IPS-15b (cell line): ENCODE measurements at regions not wholly inside any gene's neighbourhood (a gene's known extent, or its start where the extent isn't known, plus 50 kb on each side); places are given as distances from the start of the nearest gene placed in this dataset.

Source experiments
- H3K27me3 ChIP-seq: one replicate; pipeline ENCODE4 v1.6.1; 2013; ENCODE audit warnings: low read length; ENCODE audit not compliant: control insufficient read depth, insufficient read depth
- H3K36me3 ChIP-seq: one replicate; pipeline ENCODE4 v1.6.1; 2013; ENCODE audit warnings: low read length; ENCODE audit not compliant: control insufficient read depth, insufficient read depth
- H3K4me1 ChIP-seq: one replicate; pipeline ENCODE4 v1.6.1; 2013; ENCODE audit warnings: mild to moderate bottlenecking, low read length; ENCODE audit not compliant: control insufficient read depth, insufficient read depth
- H3K4me3 ChIP-seq: one replicate; pipeline ENCODE4 v1.5.1; 2013; ENCODE audit warnings: low read depth, low read length
- H3K9ac ChIP-seq: one replicate; pipeline ENCODE4 v1.6.1; 2013; ENCODE audit warnings: low read depth, mild to moderate bottlenecking, low read length
- H3K9me3 ChIP-seq: one replicate; pipeline ENCODE4 v1.6.1; 2013; ENCODE audit warnings: mild to moderate bottlenecking, low read length; ENCODE audit not compliant: control insufficient read depth, insufficient read depth

DNA sequence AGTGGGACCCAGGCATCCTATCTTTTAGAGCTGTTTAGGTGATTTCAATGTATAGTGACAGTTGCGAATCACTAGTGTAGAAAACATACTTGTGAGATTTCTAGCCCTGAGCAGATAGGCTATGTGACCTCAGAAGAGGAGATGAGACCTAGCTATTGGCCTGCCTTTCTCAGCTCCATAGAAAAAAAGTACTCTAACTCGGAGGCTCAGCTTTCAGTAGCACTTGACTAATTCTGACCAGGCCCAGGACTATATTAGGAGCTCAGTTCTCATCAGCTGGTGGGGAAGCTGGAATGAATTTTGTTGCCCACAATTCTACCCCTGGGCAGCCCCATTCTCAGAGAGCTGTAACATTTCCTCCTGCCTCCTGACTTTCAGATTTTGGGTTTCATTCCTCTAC is 179.9 kb upstream of the NAMPT start:
- H3K9me3 ChIP-seq = no peaks in the 10 kb centered on the region

DNA sequence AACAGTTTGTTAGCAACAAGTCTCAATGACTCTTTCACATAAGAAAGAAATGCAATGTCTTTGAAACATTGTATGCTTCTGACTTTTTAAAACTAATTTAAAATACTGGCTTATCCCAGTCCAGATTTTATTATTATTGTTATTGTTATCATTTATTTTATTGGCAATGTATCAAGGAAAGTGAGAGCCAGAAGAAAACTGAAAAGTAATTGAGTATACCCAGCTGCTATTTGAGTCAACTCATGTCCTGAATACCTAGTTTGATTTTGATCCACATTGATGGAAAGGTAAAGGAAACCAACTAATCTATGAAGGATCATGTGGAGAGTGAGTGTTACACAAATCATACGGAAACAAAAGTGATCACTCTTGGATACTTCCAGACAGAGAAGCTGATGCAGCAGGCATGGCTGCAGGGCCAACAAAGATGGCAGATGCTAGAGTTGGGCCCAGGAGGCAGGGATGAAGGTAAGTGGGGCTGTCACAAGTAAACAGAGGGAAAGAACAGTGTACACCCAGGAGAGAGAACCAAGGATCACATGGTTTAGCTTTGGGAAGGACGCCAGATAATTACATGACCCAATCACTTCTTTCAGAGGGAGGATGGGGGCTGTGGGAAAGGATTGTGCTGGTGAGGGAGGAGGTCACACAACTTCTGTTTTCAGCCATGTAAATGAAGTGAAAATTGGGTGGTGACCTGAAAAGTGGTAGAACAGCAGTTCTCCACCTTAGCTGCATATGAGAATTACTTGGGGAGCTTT is 179.2 kb upstream of the NAMPT start:
- Histone ChIP-seq H3K4me1 (peaks cover 3% of the 10 kb centered on the region), H3K27me3 (no peaks in the 10 kb centered on the region), H3K4me3 (no peak overlapping the region), H3K9ac (no peak overlapping the region), H3K36me3 (no peaks in the 10 kb centered on the region), H3K9me3 (no peaks in the 10 kb centered on the region)

More for the DNA sequence above, 179.9 kb upstream of the NAMPT start:
- H3K36me3 ChIP-seq = no peaks in the 10 kb centered on the region
- H3K27me3 ChIP-seq = no peaks in the 10 kb centered on the region
- H3K4me1 ChIP-seq = peaks cover 3% of the 10 kb centered on the region
- no peak overlapping the region for H3K4me3 ChIP-seq
- H3K9ac ChIP-seq = no peak overlapping the region

DNA sequence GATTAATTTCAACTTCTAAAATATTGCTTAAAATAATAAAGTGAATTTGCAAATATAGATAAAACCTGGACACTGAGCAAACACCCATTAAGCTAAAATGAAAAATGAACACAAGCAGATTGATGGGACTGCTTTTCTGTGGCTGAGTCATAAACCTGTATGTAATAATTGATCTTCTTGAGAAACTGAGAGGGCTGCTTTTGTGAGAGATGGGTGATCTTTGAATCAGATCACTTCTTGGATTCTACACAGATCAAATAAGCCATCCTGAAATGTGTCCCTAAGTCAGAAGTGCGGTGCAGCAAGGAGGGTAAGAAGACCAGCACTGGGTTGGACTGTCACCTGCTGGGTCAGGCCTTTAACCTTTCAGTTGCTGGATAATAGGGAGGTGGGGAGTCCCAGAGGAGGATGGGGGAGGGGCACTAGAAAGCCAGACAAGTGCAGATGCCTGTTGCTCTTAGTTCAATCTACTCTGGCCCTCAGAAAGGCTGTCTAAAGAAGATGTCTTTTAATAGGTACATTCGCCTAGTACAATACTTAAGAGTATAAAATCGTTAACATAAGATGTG is 178.2 kb upstream of the NAMPT start:
- Histone ChIP-seq H3K4me3 (no peak overlapping the region), H3K36me3 (no peaks in the 10 kb centered on the region), H3K27me3 (no peaks in the 10 kb centered on the region), H3K4me1 (peaks cover 3% of the 10 kb centered on the region), H3K9me3 (peaks cover 1% of the 10 kb centered on the region), H3K9ac (no peak overlapping the region)

DNA sequence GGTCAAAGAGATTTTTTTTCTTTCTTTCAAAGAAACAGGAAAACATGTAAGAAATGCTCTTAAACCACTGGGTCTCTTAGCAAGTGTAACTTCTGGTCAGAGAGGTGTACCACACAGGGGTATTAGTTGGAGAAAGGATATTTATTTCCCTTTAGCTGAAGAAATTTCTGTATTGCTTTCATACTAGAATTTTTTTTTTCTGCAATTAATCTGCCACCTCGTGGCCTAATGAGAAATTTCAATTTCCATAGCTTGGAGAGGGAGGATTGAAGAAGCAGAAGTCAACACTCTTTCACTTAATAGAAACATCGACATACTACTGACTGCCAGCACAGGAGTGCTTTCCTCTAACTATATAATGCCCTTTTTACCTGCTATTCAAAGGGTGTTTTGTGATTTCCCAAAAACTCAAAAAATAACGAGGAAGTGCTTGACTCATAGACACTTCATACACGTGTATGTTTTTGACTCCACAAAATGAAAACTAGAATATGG is 177.6 kb upstream of the NAMPT start:
- H3K9ac ChIP-seq = no peak overlapping the region
- no peak overlapping the region for H3K4me3 ChIP-seq

DNA sequence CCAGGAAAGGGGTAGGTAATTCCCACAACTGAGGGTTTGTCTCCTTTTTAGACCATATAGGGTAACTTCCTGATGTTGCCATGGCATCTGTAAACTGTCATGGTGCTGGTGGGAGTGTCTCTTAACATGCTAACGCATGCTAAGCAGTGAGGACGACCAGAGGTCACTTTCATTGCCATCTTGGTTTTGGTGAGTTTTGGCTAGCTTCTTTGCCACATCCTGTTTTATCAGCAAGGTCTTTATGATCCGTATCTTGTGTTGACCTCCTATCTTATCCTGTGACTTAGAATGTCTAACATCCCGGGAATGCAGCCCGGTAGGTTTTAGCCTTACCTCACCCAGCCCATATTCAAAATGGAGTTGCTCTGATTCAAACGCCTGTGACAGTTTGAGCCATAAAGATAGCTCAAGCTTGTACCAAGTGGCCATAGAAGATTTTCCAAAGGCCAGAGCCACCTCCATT is 176.0 kb upstream of the NAMPT start:
- Histone ChIP-seq H3K27me3 (no peaks in the 10 kb centered on the region), H3K36me3 (no peaks in the 10 kb centered on the region), H3K4me1 (peaks cover 3% of the 10 kb centered on the region), H3K9ac (no peak overlapping the region), H3K4me3 (no peak overlapping the region), H3K9me3 (peaks cover 4% of the 10 kb centered on the region)

More for the DNA sequence above, 177.6 kb upstream of the NAMPT start:
- Histone ChIP-seq H3K9me3 (peaks cover 4% of the 10 kb centered on the region), H3K4me1 (peaks cover 3% of the 10 kb centered on the region), H3K27me3 (no peaks in the 10 kb centered on the region), H3K36me3 (no peaks in the 10 kb centered on the region)

DNA sequence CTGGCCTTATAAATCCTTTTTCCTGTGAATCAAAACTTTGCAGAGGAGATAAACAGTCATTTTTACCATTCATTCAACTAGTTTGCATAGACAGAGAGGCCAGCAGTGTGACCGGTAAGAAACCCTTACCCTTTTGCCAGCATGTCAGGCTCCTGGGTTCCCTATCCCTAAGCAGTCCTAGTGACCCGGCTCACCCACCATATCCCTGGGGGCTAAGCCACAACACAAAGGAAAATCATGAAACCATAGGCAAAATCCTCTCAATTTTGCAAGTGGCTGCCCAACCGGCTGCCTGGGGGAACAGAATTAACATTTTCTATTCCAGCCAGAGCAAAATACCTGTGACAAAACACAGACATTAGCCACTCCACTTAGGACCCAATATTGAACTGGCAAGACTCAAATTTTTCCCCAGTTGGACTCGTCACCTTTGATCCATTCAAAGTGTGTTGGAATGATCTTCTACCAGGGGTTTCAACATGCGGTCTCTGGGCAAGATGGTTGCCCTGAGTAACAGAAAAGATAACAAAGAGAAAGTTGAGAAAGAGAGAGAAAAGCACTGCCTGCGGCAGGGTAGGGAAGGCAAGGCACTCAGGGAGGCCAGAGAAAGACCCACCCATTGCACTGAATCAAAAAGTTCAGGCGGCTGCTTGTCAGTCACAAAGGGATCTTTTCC is 174.8 kb upstream of the NAMPT start:
- Histone ChIP-seq H3K4me1 (peaks cover 3% of the 10 kb centered on the region), H3K9me3 (peaks cover 4% of the 10 kb centered on the region), H3K36me3 (no peaks in the 10 kb centered on the region)

DNA sequence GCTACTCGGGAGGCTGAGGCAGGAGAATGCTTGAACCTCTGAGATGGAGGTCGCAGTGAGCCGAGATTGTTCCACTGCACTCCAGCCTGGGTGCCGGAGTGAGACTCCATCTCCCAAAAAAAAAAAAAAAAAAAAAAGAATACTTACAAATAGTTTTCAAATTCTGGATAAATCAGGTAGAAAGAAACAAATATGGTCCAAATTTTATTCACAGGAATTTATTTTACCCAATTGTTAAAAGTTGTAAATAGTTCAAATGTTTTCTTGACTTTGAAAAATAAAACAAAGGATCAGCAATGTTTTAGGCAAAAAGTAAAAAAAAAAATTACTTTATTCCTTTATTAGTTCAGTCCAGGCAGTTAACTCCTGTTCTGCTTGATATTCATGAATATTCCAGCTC is 172.9 kb upstream of the NAMPT start:
- Histone ChIP-seq H3K4me1 (no peaks in the 10 kb centered on the region), H3K9ac (no peak overlapping the region), H3K36me3 (no peaks in the 10 kb centered on the region), H3K9me3 (peaks cover 4% of the 10 kb centered on the region), H3K27me3 (no peaks in the 10 kb centered on the region), H3K4me3 (no peak overlapping the region)

More for the DNA sequence above, 174.8 kb upstream of the NAMPT start:
- Histone ChIP-seq H3K4me3 (no peak overlapping the region), H3K27me3 (no peaks in the 10 kb centered on the region), H3K9ac (no peak overlapping the region)

DNA sequence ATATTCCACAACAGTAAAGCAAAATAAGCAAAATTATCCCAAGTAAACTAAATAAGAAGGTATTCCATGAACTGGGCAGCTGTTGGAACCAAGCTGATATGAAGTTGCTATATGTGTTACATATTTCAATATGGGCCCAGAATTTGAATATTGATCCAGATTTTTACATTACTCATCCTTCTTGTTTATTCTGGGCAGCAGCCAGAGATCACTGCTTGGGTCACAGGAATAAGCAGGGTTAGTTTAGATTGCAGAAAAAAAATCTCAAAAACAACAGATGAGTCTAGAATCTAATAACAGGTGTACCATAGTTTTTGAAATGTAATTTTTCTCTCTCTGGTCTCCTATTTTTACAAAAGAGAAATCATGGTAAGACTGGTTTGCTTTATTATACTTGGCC is 171.5 kb upstream of the NAMPT start:
- Histone ChIP-seq H3K4me3 (no peak overlapping the region), H3K9me3 (peaks cover 7% of the 10 kb centered on the region), H3K36me3 (no peaks in the 10 kb centered on the region), H3K27me3 (no peaks in the 10 kb centered on the region), H3K9ac (no peak overlapping the region), H3K4me1 (no peaks in the 10 kb centered on the region)

DNA sequence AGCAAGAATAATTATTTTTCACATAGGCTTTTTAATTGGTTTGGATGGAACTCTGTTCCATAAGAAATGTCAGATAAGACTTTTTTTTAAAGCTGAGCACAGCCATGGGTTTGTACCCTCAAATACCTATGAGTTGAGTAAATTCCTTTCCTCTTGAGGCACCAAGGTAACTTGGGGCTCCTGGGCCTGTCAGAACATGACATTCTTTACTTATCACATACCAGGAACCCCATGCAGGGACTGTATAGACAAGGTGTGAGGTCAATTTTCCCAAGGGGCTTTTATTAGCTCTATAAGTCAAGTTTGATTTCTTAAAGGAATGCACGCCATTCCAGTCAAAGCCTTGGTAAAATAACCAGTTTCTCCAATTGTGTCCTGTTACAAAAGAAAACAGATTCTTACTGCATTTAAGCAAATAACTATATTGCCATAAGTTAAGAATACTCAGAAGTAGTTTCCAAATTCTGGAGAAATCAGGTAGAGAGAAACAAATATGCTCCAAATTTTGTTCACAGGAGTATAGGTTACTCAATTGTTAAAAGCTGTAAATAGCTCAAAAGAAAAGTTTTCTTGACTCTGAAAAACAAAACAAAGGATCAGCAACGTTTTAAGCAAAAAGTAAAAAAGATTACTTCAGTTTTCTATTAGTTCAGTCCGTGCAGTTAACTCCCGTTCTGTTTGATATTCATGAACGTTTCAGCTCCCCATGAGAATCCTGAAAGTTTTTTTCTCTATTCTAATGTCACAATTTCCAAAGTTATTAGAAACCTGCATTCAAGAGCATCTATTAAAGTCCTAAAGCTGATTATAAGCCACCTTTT is 167.5 kb upstream of the NAMPT start:
- Histone ChIP-seq H3K4me1 (no peaks in the 10 kb centered on the region), H3K36me3 (no peaks in the 10 kb centered on the region), H3K9me3 (peaks cover 7% of the 10 kb centered on the region), H3K27me3 (no peaks in the 10 kb centered on the region), H3K9ac (no peak overlapping the region), H3K4me3 (no peak overlapping the region)

DNA sequence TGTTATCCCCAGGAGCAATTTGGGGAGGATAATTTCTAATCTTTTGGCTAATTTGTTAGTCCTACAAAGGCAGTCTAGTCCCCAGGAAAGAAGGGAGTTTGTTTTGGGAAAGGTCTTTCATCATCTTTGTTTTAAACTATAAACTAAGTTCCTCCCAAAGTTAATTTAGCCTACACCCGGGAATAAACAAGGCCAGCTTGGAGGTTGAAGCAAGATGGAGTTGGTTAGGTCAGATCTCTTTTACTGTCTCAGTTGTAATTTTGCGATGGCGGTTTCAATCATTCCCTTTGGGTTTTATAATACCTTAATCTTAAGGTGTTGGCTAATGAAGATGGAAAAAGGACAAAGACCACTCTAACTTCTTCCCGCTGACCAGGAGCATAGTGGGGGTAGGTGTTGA is 166.4 kb upstream of the NAMPT start:
- Histone ChIP-seq H3K9me3 (peaks cover 7% of the 10 kb centered on the region), H3K36me3 (no peaks in the 10 kb centered on the region), H3K4me1 (no peaks in the 10 kb centered on the region), H3K27me3 (no peaks in the 10 kb centered on the region), H3K4me3 (no peak overlapping the region), H3K9ac (no peak overlapping the region)

DNA sequence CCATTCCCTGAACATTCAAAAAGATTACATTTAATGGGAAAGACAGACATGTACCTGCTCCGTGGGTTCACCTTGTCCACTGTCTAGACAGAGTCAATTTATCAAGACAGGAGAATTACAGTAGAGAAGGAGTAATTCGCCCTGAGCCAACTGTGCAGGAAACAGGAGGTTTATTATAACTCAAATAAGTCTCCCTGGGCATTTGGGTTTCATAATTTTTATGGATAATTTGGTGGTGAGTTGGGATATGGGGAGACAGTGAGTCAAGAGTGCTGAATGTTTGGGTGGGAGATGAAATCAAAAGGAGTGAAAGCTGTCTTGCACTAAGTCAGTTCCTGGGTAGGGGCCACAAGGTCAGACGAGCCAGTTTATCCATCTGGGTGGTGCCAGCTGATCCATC is 165.9 kb upstream of the NAMPT start:
- H3K27me3 ChIP-seq = no peaks in the 10 kb centered on the region
- no peak overlapping the region for H3K9ac ChIP-seq
- H3K36me3 ChIP-seq = no peaks in the 10 kb centered on the region
- no peaks in the 10 kb centered on the region for H3K4me1 ChIP-seq
- H3K4me3 ChIP-seq = no peak overlapping the region
- peaks cover 7% of the 10 kb centered on the region for H3K9me3 ChIP-seq
